PFSK-1 (cell line): ENCODE measurements at regions not wholly inside any gene's neighbourhood (a gene's known extent, or its start where the extent isn't known, plus 50 kb on each side); places are given as distances from the start of the nearest gene placed in this dataset.

ENCODE experiments used
- POLR2AphosphoS5 ChIP-seq: IDR thresholded peaks from 2 replicates; pipeline ENCODE4 v1.6.1; 2012; ENCODE audit warnings: low read depth, mild to moderate bottlenecking, control low read depth, low read length, moderate library complexity
- SIN3A ChIP-seq: IDR thresholded peaks from 2 replicates; pipeline ENCODE4 v1.6.1; 2012; ENCODE audit warnings: mild to moderate bottlenecking, low read length, moderate library complexity, borderline replicate concordance; ENCODE audit not compliant: insufficient read depth
- TAF1 ChIP-seq: IDR thresholded peaks from 2 replicates; pipeline ENCODE4 v1.6.1; 2012; ENCODE audit warnings: low read length, control low read depth, borderline replicate concordance; ENCODE audit not compliant: insufficient read depth
- TF ChIP-seq, protein P1 (sequence below), 2 experiments: IDR thresholded peaks; 2 replicates each; pipeline versions ENCODE4 v1.6.1 to v1.8.0; 2011 to 2012; ENCODE audit warnings: low read depth in 2 of 2, low read length in 2 of 2, control low read depth in 1 of 2, inconsistent platforms in 1 of 2, mild to moderate bottlenecking in 1 of 2, moderate library complexity in 1 of 2; ENCODE audit not compliant: insufficient read depth in 1 of 2

DNA sequence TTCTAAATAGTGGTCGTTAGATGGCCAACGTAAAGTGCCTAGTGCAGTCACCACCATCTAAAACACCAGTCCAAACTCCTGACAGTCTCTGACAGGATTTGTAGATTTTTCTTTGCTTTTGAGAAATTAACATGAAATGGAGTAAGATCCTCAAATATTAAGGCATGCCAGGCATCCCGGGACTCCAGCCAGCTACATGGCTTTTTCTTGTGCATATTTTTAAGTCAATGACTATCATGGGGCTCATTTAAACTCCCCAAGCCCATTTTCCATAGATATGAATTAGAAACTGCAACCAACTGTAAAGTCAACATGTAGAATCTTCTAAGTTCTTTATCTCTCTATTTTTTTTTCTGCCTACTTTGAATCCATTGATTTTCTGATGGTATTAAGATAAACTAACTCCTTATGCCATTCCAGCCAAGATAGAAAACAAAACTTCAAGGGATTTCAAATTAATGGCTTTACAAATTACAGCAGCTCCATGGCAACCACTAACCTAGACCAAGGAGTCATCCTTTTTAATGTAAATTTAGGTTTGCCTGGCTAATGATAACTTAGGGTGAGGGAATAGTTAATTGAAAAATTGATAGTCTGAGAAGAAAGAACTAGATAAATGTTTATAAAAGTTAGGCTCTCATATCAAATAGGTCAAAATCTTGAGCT is 764.1 kb upstream of the NXPH2 start:
- TF ChIP-seq POLR2AphosphoS5 (no peak), TAF1 (no peak), SIN3A (no peak)
- TF ChIP-seq, protein P1, sequence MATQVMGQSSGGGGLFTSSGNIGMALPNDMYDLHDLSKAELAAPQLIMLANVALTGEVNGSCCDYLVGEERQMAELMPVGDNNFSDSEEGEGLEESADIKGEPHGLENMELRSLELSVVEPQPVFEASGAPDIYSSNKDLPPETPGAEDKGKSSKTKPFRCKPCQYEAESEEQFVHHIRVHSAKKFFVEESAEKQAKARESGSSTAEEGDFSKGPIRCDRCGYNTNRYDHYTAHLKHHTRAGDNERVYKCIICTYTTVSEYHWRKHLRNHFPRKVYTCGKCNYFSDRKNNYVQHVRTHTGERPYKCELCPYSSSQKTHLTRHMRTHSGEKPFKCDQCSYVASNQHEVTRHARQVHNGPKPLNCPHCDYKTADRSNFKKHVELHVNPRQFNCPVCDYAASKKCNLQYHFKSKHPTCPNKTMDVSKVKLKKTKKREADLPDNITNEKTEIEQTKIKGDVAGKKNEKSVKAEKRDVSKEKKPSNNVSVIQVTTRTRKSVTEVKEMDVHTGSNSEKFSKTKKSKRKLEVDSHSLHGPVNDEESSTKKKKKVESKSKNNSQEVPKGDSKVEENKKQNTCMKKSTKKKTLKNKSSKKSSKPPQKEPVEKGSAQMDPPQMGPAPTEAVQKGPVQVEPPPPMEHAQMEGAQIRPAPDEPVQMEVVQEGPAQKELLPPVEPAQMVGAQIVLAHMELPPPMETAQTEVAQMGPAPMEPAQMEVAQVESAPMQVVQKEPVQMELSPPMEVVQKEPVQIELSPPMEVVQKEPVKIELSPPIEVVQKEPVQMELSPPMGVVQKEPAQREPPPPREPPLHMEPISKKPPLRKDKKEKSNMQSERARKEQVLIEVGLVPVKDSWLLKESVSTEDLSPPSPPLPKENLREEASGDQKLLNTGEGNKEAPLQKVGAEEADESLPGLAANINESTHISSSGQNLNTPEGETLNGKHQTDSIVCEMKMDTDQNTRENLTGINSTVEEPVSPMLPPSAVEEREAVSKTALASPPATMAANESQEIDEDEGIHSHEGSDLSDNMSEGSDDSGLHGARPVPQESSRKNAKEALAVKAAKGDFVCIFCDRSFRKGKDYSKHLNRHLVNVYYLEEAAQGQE (IDR thresholded peaks at IDR 0.05; ENCODE audit: insufficient read depth in 1 of 2, low read depth in 2 of 2, low read length in 2 of 2) = no peak
